GM18907 (cell line): ENCODE measurements at regions not wholly inside any gene's neighbourhood (a gene's known extent, or its start where the extent isn't known, plus 50 kb on each side); places are given as distances from the start of the nearest gene placed in this dataset.
A peak's percentile ranks its signal among the peaks of the same experiment; 100 is the strongest.

Experiments used
- ATAC-seq: cut with Tn5 transposase; IDR thresholded peaks from one replicate; pipeline ENCODE4 v1.9.1; 2021; ENCODE audit warnings: mild to moderate bottlenecking, moderate library complexity; ENCODE audit not compliant: unreplicated experiment

GRCh38 chr5:61777292-61777691, 445.2 kb downstream of the ZSWIM6 start:
- ATAC-seq: no peak

- ATAC-seq: no peak
Measured at GRCh38 chr5:61779743-61780142, 447.7 kb downstream of the ZSWIM6 start.

GRCh38 chr5:61783481-61783880, 451.4 kb downstream of the ZSWIM6 start:
- no peak for ATAC-seq

GRCh38 chr5:61784341-61784740, 452.3 kb downstream of the ZSWIM6 start:
- no peak for ATAC-seq

- ATAC-seq: no peak
Measured at GRCh38 chr5:61788548-61788947, 456.5 kb downstream of the ZSWIM6 start.

GRCh38 chr5:61790007-61790406, 457.9 kb downstream of the ZSWIM6 start:
- ATAC-seq: no peak

GRCh38 chr5:61790678-61791077, 458.6 kb downstream of the ZSWIM6 start:
- peak; percentile 91 for ATAC-seq

GRCh38 chr5:61796773-61797172, 464.7 kb downstream of the ZSWIM6 start:
- ATAC-seq: no peak

- ATAC-seq: no peak
Measured at GRCh38 chr5:61800450-61800849, 468.4 kb downstream of the ZSWIM6 start.

GRCh38 chr5:61801174-61801573, 469.1 kb downstream of the ZSWIM6 start:
- ATAC-seq: no peak

- ATAC-seq: no peak
Measured at GRCh38 chr5:61802456-61802855, 470.4 kb downstream of the ZSWIM6 start.

- ATAC-seq: no peak
Measured at GRCh38 chr5:61805101-61805500, 473.0 kb downstream of the ZSWIM6 start.

GRCh38 chr5:61806491-61807020, 474.5 kb downstream of the ZSWIM6 start:
- ATAC-seq: no peak

- ATAC-seq: no peak
Measured at GRCh38 chr5:61808091-61808490, 476.0 kb downstream of the ZSWIM6 start.

- no peak for ATAC-seq
Measured at GRCh38 chr5:61808909-61809308, 476.9 kb downstream of the ZSWIM6 start.

GRCh38 chr5:61809651-61810050, 477.6 kb downstream of the ZSWIM6 start:
- ATAC-seq: no peak

GRCh38 chr5:61811052-61811451, 479.0 kb downstream of the ZSWIM6 start:
- no peak for ATAC-seq

- no peak for ATAC-seq
Measured at GRCh38 chr5:61813361-61813760, 481.3 kb downstream of the ZSWIM6 start.

- ATAC-seq: no peak
Measured at GRCh38 chr5:61815339-61815738, 483.3 kb downstream of the ZSWIM6 start.

GRCh38 chr5:61816146-61816545, 484.1 kb downstream of the ZSWIM6 start:
- ATAC-seq: no peak

- ATAC-seq: no peak
Measured at GRCh38 chr5:61816585-61817450, 484.8 kb downstream of the ZSWIM6 start.

GRCh38 chr5:61817472-61818326, 485.6 kb downstream of the ZSWIM6 start:
- ATAC-seq: no peak
